Panc1 (cell line): ENCODE measurements at regions not wholly inside any gene's neighbourhood (a gene's known extent, or its start where the extent isn't known, plus 50 kb on each side); places are given as distances from the start of the nearest gene placed in this dataset.

Experiments used
- ATAC-seq: fragments of 200-7000 bp; cut with Tn5 transposase; 2 replicates; pipeline ENCODE4 v1.9.1; 2020; ENCODE audit warnings: mild to moderate bottlenecking, moderate library complexity
- BruUV-seq: library from RNA; stranded (reverse); fragments of 400-500 nt; replicated peaks from 2 replicates; lab custom pipeline; 2021; lab: Mats Ljungman, UMichigan
- CTCF ChIA-PET: fragments of 300-600 bp; sonication (Branson Sonifier 250); formaldehyde crosslinking; loops from one replicate; lab custom pipeline; 2022; ENCODE audit warnings: antibody characterized with exemption; lab: Charles Lee
- POLR2A ChIA-PET: fragments of 300-600 bp; sonication (Branson Sonifier 250); formaldehyde crosslinking; loops from one replicate; lab custom pipeline; 2022; ENCODE audit warnings: antibody characterized with exemption; lab: Charles Lee
- DNase-seq: peaks from one replicate; pipeline ENCODE4 v3.0.0-alpha.2; 2010; ENCODE audit warnings: low read depth, low spot score
- H3K27ac ChIP-seq: 2 replicates; pipeline ENCODE4 v1.5.1; 2011; ENCODE audit warnings: mild to moderate bottlenecking, low read length, inconsistent platforms
- H3K27me3 ChIP-seq: fragments of 200-500 bp; sonication (Bioruptor generic); 2 replicates; pipeline ENCODE4 v1.6.0; 2014; ENCODE audit warnings: low read length, inconsistent platforms; ENCODE audit not compliant: control insufficient read depth, insufficient read depth
- H3K36me3 ChIP-seq: fragments of 200-500 bp; sonication (Bioruptor generic); 2 replicates; pipeline ENCODE4 v1.5.1; 2014; ENCODE audit warnings: inconsistent platforms, mild to moderate bottlenecking, low read length, moderate library complexity; ENCODE audit not compliant: control insufficient read depth, insufficient read depth
- H3K4me1 ChIP-seq: 2 replicates; pipeline ENCODE4 v1.5.1; 2011; ENCODE audit warnings: inconsistent platforms, mild to moderate bottlenecking, low read length, moderate library complexity; ENCODE audit not compliant: control insufficient read depth, insufficient read depth
- H3K4me3 ChIP-seq, 2 experiments: 2 replicates each; pipeline ENCODE4 v1.5.1; 2011 to 2012; ENCODE audit warnings: low read depth in 2 of 2, low read length in 2 of 2, mild to moderate bottlenecking in 2 of 2, inconsistent platforms in 1 of 2, moderate library complexity in 1 of 2
- H3K9me3 ChIP-seq: fragments of 200-500 bp; sonication (Bioruptor generic); 2 replicates; pipeline ENCODE4 v1.5.1; 2014; ENCODE audit warnings: low read depth, mild to moderate bottlenecking, inconsistent platforms, low read length, moderate library complexity; ENCODE audit not compliant: control insufficient read depth, insufficient read depth
- CTCF ChIP-seq: fragments of 450-650 bp; IDR thresholded peaks from 2 replicates; pipeline ENCODE4 v1.5.1; 2017; ENCODE audit warnings: mild to moderate bottlenecking
- POLR2AphosphoS5 ChIP-seq: IDR thresholded peaks from 2 replicates; pipeline ENCODE4 v1.6.1; 2012; ENCODE audit warnings: mild to moderate bottlenecking, low read depth, low read length, moderate library complexity
- REST ChIP-seq, 2 experiments: IDR thresholded peaks; 2 replicates each; pipeline ENCODE4 v1.6.1; 2011 to 2012; ENCODE audit warnings: low read depth in 2 of 2, control low read depth in 1 of 2, low read length in 1 of 2, mild to moderate bottlenecking in 1 of 2, moderate library complexity in 1 of 2; ENCODE audit not compliant: insufficient read depth in 1 of 2
- SIN3A ChIP-seq: IDR thresholded peaks from 2 replicates; pipeline ENCODE4 v1.6.1; 2012; ENCODE audit warnings: low read depth, mild to moderate bottlenecking, low read length, moderate library complexity, borderline replicate concordance; ENCODE audit not compliant: insufficient read depth
- TCF7L2 ChIP-seq: IDR thresholded peaks from 2 replicates; pipeline ENCODE4 v1.6.1; 2011; ENCODE audit warnings: mild to moderate bottlenecking, low read depth, low read length, inconsistent platforms
- in situ Hi-C: cut with HindIII; loops from 2 replicates; pipeline ENCODE4 v1.10.0; 2016; ENCODE audit warnings: low sequenced_read_pairs, low pct_unique_long_range_greater_than_20kb
- intact Hi-C: fragments of 100-400 bp; cut with micrococcal nuclease; formaldehyde crosslinking; loops from one replicate; pipeline ENCODE4 v1.10.0; 2022; ENCODE audit not compliant: unreplicated experiment

GRCh38 chr2:8078705-8079104 lies 603.2 kb upstream of the ID2 start:
- ATAC-seq (no peak), DNase-seq (no peak)
- no TSS peak for BruUV-seq
- CTCF ChIA-PET: no interaction called here
- intact Hi-C loops: no loop called here
- H3K27ac ChIP-seq: no peak overlapping the region
- POLR2A ChIA-PET: no interaction called here
- H3K9me3 ChIP-seq: no peaks in the 10 kb centered on the region
- in situ Hi-C loops: no loop called here
- no peaks in the 10 kb centered on the region for H3K4me1 ChIP-seq
- H3K4me3 ChIP-seq: no peak overlapping the region
- no peaks in the 10 kb centered on the region for H3K27me3 ChIP-seq
- TF ChIP-seq POLR2AphosphoS5: no peak
- no peak for TF ChIP-seq CTCF
- no peak for TF ChIP-seq SIN3A
- TF ChIP-seq TCF7L2: no peak
- TF ChIP-seq REST (IDR thresholded peaks at IDR 0.05; ENCODE audit: insufficient read depth in 1 of 2, low read depth in 2 of 2, low read length in 1 of 2): no peak
- no peaks in the 10 kb centered on the region for H3K36me3 ChIP-seq

GRCh38 chr2:8080063-8080462 lies 601.8 kb upstream of the ID2 start:
- CTCF ChIA-PET: no interaction called here

More at GRCh38 chr2:8080063-8080462, 601.8 kb upstream of the ID2 start:
- TF ChIP-seq SIN3A: no peak
- TF ChIP-seq TCF7L2: no peak
- TF ChIP-seq POLR2AphosphoS5: no peak
- no peak for TF ChIP-seq REST (IDR thresholded peaks at IDR 0.05; ENCODE audit: insufficient read depth in 1 of 2, low read depth in 2 of 2, low read length in 1 of 2)
- no peak for TF ChIP-seq CTCF
- Histone ChIP-seq H3K4me1 (no peaks in the 10 kb centered on the region), H3K27ac (no peak overlapping the region), H3K4me3 (no peak overlapping the region), H3K36me3 (no peaks in the 10 kb centered on the region), H3K27me3 (no peaks in the 10 kb centered on the region), H3K9me3 (no peaks in the 10 kb centered on the region)
- ATAC-seq: no peak
- intact Hi-C loops (no loop called here), in situ Hi-C loops (no loop called here)
- no peak for DNase-seq
- POLR2A ChIA-PET: no interaction called here
- BruUV-seq: no TSS peak
